Esophagus (tissue), 2 donors: ENCODE measurements at regions not wholly inside any gene's neighbourhood (a gene's known extent, or its start where the extent isn't known, plus 50 kb on each side); places are given as distances from the start of the nearest gene placed in this dataset.

Experiments
- H3K27ac ChIP-seq, 2 donors: one replicate each; pipeline ENCODE4 v1.5.1; 2013; ENCODE audit warnings: low read depth in 2 of 2, mild to moderate bottlenecking in 2 of 2, inconsistent platforms in 1 of 2, low read length in 1 of 2, moderate library complexity in 1 of 2
- H3K27me3 ChIP-seq, 2 donors: one replicate each; pipeline ENCODE4 v1.6.1; 2013; ENCODE audit warnings: low read length in 2 of 2, control low read depth in 1 of 2, mild to moderate bottlenecking in 1 of 2; ENCODE audit not compliant: insufficient read depth in 2 of 2, control insufficient read depth in 1 of 2
- H3K36me3 ChIP-seq, 2 donors: one replicate each; pipeline ENCODE4 v1.6.1; 2013; ENCODE audit warnings: low read length in 1 of 2; ENCODE audit not compliant: control insufficient read depth in 2 of 2, insufficient read depth in 2 of 2
- H3K4me1 ChIP-seq, 2 donors: one replicate each; pipeline ENCODE4 v1.6.1; 2013; ENCODE audit warnings: low read length in 1 of 2; ENCODE audit not compliant: control insufficient read depth in 2 of 2, insufficient read depth in 2 of 2
- H3K4me3 ChIP-seq, 2 donors: one replicate each; pipeline ENCODE4 v1.5.1; 2013; ENCODE audit warnings: low read length in 2 of 2, mild to moderate bottlenecking in 2 of 2, low read depth in 1 of 2, moderate library complexity in 1 of 2
- H3K9me3 ChIP-seq, 2 donors: one replicate each; pipeline ENCODE4 v1.6.1; 2013; ENCODE audit warnings: mild to moderate bottlenecking in 2 of 2, low read depth in 1 of 2, low read length in 1 of 2, moderate library complexity in 1 of 2; ENCODE audit not compliant: control insufficient read depth in 2 of 2, insufficient read depth in 1 of 2
- WGBS, 2 donors: extraction: QIAGEN DNeasy Blood & Tissue Kit; methylation state at CpG; one replicate each; pipeline ENCODE4 v1.1.7; 2013; 5-methylcytosine and 5-hydroxymethylcytosine counted together
- donor health status: healthy with polysubstance abuse.
- donor health status: Bipolar disorder and iron deficiency.

DNA sequence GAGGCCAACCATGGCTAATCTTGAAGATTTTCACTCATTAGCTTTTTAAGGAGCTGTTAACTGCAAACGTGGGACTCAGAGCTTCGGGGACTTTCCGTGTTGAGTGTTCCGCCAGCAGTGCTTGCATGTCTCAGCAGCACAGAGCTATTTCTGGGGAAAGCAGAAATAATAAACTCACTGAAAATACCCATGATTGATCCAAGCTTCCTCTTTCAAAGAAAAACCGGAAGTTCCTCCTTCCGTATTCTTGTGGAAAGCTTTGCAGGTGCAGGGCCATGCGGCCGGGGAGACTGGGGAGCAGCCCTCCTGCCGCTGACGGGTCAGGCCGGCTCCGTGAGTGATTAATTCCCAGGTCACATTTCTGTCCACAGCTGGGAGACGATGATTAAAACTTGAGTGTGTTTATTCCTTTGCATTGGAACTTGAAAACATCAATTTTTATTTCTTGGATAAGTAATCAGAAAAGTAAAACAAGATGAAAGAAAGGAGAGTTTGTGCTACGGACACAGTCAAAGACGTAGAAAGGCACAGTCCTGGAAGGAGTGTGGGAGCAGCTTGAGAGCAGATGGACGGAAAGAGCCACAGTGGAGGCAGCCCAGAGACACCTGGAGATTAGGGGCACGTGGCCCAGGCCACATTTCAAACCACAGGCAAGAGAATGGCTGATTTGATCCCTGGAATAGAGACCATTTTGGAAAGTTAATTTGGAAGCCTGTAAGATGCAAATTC, 54.2 kb upstream of the CTDP1 start:
- H3K27ac ChIP-seq: no peak overlapping the region
- H3K27me3 ChIP-seq: no peaks in the 10 kb centered on the region
- no peaks in the 10 kb centered on the region for H3K36me3 ChIP-seq
- 30 to 35% methylated on average over 17 of the region's 17 CpGs for WGBS, 2 donors
- H3K9me3 ChIP-seq: no peaks in the 10 kb centered on the region
- no peak overlapping the region for H3K4me3 ChIP-seq
- H3K4me1 ChIP-seq: no peaks in the 10 kb centered on the region

DNA sequence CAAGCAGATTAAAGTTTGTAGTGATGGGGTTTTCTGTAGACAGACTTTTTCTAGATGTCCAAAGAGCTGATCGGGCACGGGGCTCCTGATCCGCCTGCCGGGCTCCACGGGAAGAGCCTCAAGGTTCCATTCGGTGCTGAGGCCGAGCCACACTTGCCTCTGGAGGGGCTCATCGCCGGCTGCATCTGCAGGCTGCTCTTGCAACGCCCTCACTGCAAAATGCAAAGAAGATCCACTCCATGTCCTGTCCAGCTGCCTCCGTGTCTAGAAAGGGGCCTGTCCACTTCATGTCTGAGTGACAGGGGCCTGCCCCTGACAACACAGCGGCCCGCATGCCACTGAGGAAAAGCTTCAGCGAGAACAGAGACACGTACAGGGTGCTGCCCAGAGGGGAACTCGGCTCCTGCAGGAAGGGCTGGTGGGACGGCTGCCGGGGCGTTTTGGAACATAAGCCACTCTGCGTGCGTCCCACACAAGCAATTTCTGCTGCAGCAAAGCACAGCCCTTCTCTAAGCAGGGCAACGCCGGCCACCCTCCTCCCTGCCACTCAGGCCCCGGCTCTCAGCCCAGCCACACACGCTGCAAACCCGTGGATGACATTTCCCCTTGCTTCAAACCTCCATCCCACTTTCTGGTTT, 53.6 kb upstream of the CTDP1 start:
- no peaks in the 10 kb centered on the region for H3K9me3 ChIP-seq
- H3K27me3 ChIP-seq: no peaks in the 10 kb centered on the region
- H3K27ac ChIP-seq: no peak overlapping the region
- H3K36me3 ChIP-seq: no peaks in the 10 kb centered on the region
- no peak overlapping the region for H3K4me3 ChIP-seq
- no peaks in the 10 kb centered on the region for H3K4me1 ChIP-seq
- WGBS, 2 donors: 81 to 86% methylated on average over 26 of the region's 26 CpGs

DNA sequence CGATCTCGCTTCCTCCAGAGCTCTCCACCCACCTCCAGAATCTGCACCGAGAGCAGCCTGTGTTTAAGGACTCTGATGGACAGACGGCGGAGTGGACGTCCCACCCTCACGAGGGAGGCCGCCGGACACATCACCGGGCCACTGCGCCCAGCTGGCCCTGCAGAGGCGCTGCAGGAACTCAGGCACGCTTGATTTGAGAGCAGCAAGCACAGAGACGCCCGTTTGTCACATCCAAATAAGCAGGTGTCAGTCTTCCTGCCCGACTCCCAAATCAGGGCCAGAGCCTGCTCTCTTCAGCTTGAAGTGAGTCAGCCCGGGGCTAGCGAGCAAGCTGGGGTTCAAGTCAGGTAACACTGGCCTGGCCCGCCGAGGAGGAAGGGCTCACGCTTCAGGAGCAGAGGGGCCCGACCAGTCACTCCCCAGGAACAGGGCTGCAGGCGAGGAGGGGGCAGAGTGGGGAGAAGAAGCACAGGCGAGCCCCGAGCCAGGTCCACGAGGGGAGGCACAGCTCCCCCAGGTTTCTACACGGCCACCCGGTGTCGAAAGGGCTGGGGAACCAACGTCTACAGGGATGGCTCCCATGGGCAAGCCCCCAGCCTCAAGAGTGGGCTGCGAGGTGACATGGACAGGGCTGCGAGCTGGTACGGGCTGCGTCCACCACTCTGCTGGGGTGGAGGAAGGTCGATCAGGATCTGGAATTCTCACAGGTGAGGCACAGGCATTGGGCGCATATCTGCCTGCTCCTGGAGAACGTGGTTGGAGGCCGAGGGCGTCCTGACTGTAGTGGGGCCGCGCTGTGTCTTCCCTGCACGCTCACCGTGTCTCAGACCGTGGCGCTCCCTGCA, 52.5 kb upstream of the CTDP1 start:
- no peaks in the 10 kb centered on the region for H3K9me3 ChIP-seq
- H3K36me3 ChIP-seq: no peaks in the 10 kb centered on the region
- 82 to 89% methylated on average over 45 of the region's 45 CpGs for WGBS, 2 donors
- H3K4me1 ChIP-seq: no peaks in the 10 kb centered on the region
- no peak overlapping the region for H3K27ac ChIP-seq
- no peak overlapping the region for H3K4me3 ChIP-seq
- H3K27me3 ChIP-seq: no peaks in the 10 kb centered on the region

DNA sequence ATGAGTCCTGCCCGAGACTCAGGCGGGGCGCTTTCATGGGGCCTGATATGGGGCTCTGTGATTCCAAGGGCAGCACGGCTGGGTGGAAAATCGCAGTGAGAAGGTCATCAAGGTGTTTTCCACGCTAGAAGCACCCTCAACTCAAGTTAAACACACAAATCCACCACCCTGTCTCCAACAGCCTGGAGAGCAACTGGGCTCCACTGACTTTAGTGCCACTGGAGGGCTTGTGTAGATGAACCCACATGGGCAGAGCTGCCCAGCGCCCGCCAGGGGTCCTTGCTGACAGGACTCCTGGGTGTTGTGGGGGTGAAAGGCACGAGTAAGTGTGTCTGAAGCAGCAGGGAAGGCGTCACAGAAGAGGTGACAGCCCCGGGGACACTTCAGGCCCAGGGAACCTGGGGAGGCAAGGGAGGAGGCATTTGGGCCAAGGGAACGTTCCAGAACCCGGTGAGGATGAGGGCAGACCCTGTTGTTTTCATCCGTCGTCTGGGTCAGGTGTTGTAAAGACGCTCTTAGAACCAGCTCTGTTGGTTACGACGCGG, 51.8 kb upstream of the CTDP1 start:
- H3K27me3 ChIP-seq: no peaks in the 10 kb centered on the region

DNA sequence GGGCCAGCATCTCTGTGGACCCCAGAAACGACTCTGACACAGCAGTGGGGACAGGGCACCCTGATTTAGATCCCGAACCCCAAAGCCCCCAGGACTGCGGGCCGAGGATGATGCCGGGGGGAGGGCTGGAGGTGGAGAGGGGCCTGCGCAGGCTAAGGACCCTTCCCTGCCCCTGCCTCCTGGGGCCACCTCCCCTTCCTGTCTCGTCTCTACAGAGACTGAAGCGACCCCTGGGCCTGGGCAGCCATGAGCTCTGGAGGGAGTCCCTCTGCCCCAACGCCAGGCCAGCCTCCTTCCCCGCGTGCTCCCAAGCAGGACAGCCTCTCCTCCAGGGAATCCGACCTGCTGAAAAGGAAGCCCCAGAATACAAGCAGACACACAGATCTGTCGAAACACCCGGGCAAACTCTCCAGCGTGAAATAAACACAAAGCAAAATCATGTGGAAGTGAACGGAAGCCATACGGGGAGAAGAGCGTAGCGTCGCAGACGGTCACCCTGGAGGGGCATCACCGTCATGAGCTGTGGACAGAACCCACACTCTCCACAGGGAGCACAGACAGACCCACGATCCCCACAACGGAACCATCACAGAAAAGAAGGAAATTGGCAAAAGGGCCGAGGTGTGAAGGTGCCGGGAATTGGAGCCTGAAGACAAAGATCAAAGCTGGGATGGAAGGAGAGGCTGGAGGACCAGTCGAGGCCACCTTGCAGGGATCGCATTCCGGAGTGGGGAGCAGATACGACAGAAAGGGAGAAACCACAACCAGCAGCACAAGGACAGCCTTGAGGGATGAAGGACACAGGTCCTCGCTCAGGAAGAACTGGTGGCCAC, 51.0 kb upstream of the CTDP1 start:
- H3K4me3 ChIP-seq: no peak overlapping the region
- no peaks in the 10 kb centered on the region for H3K4me1 ChIP-seq
- no peaks in the 10 kb centered on the region for H3K36me3 ChIP-seq
- 83 to 86% methylated on average over 30 to 31 of the region's 31 CpGs for WGBS, 2 donors
- peaks cover 0 to under 1% of the 10 kb centered on the region in 2 donors for H3K9me3 ChIP-seq
- H3K27ac ChIP-seq: no peak overlapping the region
- no peaks in the 10 kb centered on the region for H3K27me3 ChIP-seq

More for the DNA sequence above, 51.8 kb upstream of the CTDP1 start:
- Histone ChIP-seq H3K27ac (no peak overlapping the region), H3K4me1 (no peaks in the 10 kb centered on the region), H3K4me3 (no peak overlapping the region), H3K9me3 (no peaks in the 10 kb centered on the region), H3K36me3 (no peaks in the 10 kb centered on the region)
- WGBS, 2 donors: 87 to 89% methylated on average over 19 of the region's 19 CpGs

DNA sequence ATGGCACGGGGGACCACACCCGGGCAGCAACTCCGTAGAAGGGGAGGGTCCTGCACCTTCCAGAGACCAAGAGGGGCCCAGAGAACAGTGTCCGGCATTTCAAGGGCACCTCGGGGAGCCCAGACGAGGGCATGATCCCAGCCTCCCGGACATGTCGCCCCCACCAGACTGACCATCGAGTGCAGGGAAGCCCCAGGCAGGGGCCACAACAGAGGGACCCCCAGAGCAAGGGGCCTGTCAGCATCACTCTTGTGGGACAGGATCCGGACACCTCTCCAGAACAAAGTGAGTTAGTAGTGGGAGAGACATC, 50.4 kb upstream of the CTDP1 start:
- 92% methylated on average over 10 of the region's 10 CpGs for WGBS, 2 donors
- Histone ChIP-seq H3K27ac (no peak overlapping the region), H3K4me1 (no peaks in the 10 kb centered on the region), H3K27me3 (no peaks in the 10 kb centered on the region), H3K4me3 (no peak overlapping the region), H3K9me3 (peaks cover 0 to 3% of the 10 kb centered on the region in 2 donors), H3K36me3 (no peaks in the 10 kb centered on the region)

DNA sequence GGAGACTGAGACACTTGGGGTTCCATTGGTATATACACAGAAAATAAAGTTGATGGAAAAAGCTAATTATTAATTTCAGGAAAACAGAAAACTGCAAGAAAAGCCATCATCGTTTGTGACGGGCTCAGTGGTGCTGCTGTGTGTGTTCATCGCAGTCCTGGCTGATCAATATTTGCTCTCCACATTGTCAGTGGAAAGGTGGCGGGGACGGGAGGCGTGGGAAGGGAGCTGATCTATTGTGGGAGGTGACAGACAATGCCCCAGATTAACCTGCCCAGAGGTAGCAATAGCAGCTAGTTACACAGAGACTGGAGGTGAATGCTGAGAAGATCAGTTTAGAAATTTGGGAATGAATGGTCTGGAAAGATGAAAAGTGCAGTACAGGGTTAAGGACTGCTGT, 50.0 kb upstream of the CTDP1 start:
- 69 to 82% methylated on average over 6 of the region's 6 CpGs for WGBS, 2 donors
- Histone ChIP-seq H3K27me3 (no peaks in the 10 kb centered on the region), H3K4me1 (no peaks in the 10 kb centered on the region)

More for the DNA sequence above, 50.0 kb upstream of the CTDP1 start:
- Histone ChIP-seq H3K9me3 (peaks cover 0 to 3% of the 10 kb centered on the region in 2 donors), H3K4me3 (no peak overlapping the region), H3K36me3 (no peaks in the 10 kb centered on the region), H3K27ac (no peak overlapping the region)
